ENCODE measurements at regions not wholly inside any gene's neighbourhood (a gene's known extent, or its start where the extent isn't known, plus 50 kb on each side); places are given as distances from the start of the nearest gene placed in this dataset.
"Not testable (repeated sequence)": the region's sequence is repeated elsewhere in the genome, so short reads cannot be mapped to it uniquely, and the experiment has no call there.

DNA sequence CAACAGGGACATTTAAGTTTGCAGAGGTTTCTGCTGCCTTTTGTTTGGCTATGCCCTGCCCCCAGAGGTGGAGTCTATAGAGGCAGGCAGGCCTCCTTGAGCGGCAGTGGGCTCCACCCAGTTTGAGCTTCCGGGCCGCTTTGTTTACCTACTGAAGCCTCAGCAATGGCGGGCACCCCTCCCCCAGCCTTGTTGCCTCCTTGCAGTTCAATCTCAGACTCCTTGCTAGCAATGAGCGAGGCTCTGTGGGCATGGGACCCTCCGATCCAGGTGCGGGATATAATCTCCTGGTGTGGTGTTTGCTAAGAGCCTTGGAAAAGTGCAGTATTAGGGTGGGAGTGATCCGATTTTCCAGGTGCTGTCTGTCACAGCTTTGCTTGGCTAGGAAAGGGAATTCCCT lies 831.7 kb downstream of the RAPGEF2 start:
- H3K79me1 ChIP-seq (ENCODE audit: low read depth, low read length); H3K79me2 ChIP-seq (ENCODE audit: control insufficient read depth in 1 of 2, insufficient read depth in 2 of 2, low read length in 2 of 2); H4K5ac ChIP-seq (ENCODE audit: insufficient read length, low read depth, low read length); H3K27me3 ChIP-seq (replicated peaks in 1 of 4; ENCODE audit: control insufficient read depth in 3 of 4, extremely low read depth in 1 of 4, insufficient read depth in 3 of 4, low read length in 3 of 4); H3K23ac ChIP-seq (ENCODE audit: insufficient read length); H3K9ac ChIP-seq (replicated peaks in 1 of 4; ENCODE audit: extremely low read depth in 1 of 4, low read depth in 3 of 4, low read length in 3 of 4); FAIRE-seq; H2BK20ac ChIP-seq (ENCODE audit: low read length); H4K8ac ChIP-seq (ENCODE audit: extremely low read depth, insufficient read depth, low read length); H2BK15ac ChIP-seq (ENCODE audit: low read length); H4K20me1 ChIP-seq (replicated peaks in 1 of 2; ENCODE audit: control insufficient read depth in 1 of 2, insufficient read depth in 2 of 2, low read length in 2 of 2); H2BK5ac ChIP-seq (ENCODE audit: low read depth, low read length); H4K91ac ChIP-seq (replicated peaks; ENCODE audit: insufficient read length, low read length); H3K4ac ChIP-seq (replicated peaks; ENCODE audit: insufficient read length, low read depth, low read length); H2AK5ac ChIP-seq (ENCODE audit: low read depth, low read length); H2BK120ac ChIP-seq (replicated peaks; ENCODE audit: low read depth, low read length); H3K36me3 ChIP-seq (ENCODE audit: control insufficient read depth in 2 of 4, insufficient read depth in 4 of 4, low read length in 3 of 4); CTCF ChIA-PET (ENCODE audit: partially characterized antibody); H3K23me2 ChIP-seq (ENCODE audit: low read depth, low read length); H3K4me1 ChIP-seq (replicated peaks in 1 of 4; ENCODE audit: control insufficient read depth in 3 of 4, insufficient read depth in 4 of 4, low read length in 3 of 4); H2BK12ac ChIP-seq (ENCODE audit: low read depth, low read length); DNase-seq (ENCODE audit: low read depth in 1 of 2, low spot score in 2 of 2); H3K56ac ChIP-seq (replicated peaks; ENCODE audit: insufficient read length, low read depth, low read length); H3K4me3 ChIP-seq (ENCODE audit: extremely low read depth in 1 of 4, insufficient read depth in 2 of 4, low read depth in 3 of 4, low read length in 4 of 4); H2AFZ ChIP-seq (ENCODE audit: low read length); H3K4me2 ChIP-seq (ENCODE audit: insufficient read depth in 1 of 2, low read depth in 2 of 2, low read length in 2 of 2); H3K18ac ChIP-seq (ENCODE audit: extremely low read depth, low read length); H3K27ac ChIP-seq (ENCODE audit: low read depth, low read length); POLR2A ChIA-PET (ENCODE audit: partially characterized antibody); H3K14ac ChIP-seq (ENCODE audit: insufficient read length): not testable (repeated sequence)
- 95% methylated on average over 8 of the region's 8 CpGs; no CpG with 5 or more reads in 1 of the 2 experiments for WGBS, 2 experiments (ENCODE audit: extremely low coverage in 1 of 2, insufficient coverage in 1 of 2, insufficient read length in 1 of 2, insufficient replicate concordance in 2 of 2, low coverage in 1 of 2, low lambda C conversion rate in 2 of 2, missing lambda C conversion rate in 1 of 2)
- peaks cover 15 to 18% of the 10 kb centered on the region in 2 experiments; a peak in 3 of 4 replicates for H3K9me3 ChIP-seq (ENCODE audit: insufficient read depth in 2 of 2, low read depth in 1 of 2, low read length in 1 of 2)

Measured in H1 (cell line).